GM21528 (cell line): ENCODE measurements at regions not wholly inside any gene's neighbourhood (a gene's known extent, or its start where the extent isn't known, plus 50 kb on each side); places are given as distances from the start of the nearest gene placed in this dataset.
A peak's percentile ranks its signal among the peaks of the same experiment; 100 is the strongest.

ENCODE experiments used
- ATAC-seq: cut with Tn5 transposase; IDR thresholded peaks from one replicate; pipeline ENCODE4 v1.9.1; 2021; ENCODE audit warnings: mild to moderate bottlenecking, moderate library complexity; ENCODE audit not compliant: unreplicated experiment, low FRiP score

DNA sequence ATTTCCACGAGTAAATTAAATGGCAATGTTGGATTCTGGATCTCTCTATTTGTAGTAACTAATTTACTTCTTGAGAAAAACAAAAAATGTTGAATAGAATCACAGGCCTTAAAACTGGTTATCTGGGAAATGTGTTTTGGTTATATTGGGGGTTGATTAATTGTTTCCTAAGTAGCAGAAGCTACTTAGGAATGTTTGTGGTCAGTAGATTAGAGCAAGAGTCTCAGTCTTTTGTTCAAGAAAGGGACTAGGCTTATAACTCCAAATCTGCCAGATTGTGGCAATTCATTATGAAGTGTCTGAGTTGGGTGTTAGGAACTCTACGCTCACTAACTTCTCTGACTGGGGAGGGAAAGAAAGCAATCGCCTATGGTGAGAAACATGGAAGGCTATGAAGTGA is 244.3 kb upstream of the PHYHIPL start:
- no peak for ATAC-seq

DNA sequence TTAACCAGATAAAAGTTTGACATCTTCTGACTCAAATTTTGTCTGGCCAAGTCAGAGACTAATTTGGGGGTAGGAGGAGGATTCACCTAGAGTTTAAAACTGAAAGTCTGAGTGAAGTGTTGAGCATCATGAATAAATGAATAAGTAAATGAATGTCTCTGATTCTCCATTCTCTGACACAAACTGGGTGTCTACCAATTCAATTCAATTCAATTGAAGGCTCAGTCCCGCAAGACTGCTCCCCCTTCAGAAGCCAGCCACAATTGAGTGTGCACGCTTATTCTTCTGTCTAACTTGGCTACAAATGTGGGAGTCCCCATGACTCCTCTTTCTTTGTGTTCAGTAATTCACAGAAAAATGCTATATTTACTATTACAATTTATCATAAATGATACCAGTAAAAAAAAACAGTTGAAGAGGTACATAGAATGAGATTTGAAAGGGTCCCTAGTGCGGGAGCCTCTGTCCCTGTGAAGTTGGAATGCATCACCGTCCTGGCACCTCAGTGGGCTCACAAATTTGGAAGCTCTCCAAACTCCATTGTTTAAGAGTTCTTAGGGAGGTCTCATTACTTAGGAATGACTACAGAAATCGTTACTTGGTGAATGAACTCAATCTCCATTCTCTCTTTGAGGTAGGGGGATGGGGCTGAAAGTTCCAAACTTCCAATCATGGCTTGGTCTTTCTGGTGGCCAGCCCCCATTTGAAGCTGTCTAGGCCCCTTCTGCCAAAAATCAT is 243.7 kb upstream of the PHYHIPL start:
- no peak for ATAC-seq

GRCh38 chr10:58936364-58936763 is 240.1 kb upstream of the PHYHIPL start:
- no peak for ATAC-seq

DNA sequence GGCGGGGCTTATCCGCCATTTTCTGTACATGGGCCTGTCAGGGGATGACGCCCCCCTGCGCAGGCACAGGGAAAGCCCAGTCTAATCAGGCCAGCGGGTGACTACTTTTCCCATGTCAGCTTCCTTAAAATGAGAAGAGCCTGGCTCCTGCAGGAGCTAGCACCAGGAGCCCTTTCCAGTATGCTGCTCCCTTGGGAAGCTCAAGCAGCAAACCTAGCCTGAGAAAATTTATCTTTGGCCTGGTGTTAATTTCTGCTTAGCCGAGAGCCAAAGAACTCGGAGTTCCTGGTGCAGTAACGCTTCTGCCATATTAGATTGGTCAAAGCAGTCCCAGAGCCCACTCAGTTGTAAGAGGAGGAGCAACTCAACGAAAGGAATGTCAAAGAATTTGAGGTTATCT is 239.0 kb upstream of the PHYHIPL start:
- ATAC-seq, result no peak

GRCh38 chr10:58942724-58943123 is 233.7 kb upstream of the PHYHIPL start:
- no peak for ATAC-seq

GRCh38 chr10:58943256-58943890 is 233.1 kb upstream of the PHYHIPL start:
- no peak for ATAC-seq

DNA sequence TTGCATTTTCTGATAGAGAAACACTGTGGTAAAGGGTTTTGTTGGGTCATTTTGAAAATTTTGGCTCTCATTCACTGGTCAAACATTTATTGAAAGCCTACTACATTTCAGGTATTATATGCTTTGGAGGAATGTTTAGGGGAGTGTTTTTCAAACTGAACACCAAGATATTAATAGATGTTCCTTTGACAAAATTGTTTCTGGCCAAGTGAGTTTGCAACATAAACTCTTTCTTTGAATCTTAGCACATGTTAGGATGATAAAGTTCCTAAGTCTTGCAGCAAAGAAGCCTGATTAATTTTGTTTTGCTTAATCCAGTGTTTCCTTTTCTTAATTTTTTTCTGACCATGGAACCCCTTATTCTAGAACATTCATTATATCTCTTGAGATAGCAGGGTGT is 232.5 kb upstream of the PHYHIPL start:
- no peak for ATAC-seq

DNA sequence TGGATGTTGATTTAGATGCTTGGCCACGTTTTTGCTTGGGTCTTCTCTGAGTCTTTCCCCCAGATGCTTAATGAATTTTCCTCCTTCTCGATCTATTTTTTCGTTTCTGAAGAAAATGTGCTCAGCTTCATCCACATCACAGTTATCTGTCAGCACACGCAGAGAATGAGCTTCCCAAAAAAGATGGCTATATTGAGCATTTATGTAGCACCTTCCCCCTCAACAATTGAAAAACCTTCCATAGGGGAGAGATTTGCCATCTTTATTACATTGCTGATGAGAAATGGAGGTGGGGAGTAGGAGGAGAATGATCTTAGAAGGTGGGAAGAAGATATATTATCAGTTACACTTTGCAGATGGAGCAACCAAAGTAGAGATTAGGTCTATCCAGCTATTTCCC is 228.1 kb upstream of the PHYHIPL start:
- ATAC-seq, result no peak

DNA sequence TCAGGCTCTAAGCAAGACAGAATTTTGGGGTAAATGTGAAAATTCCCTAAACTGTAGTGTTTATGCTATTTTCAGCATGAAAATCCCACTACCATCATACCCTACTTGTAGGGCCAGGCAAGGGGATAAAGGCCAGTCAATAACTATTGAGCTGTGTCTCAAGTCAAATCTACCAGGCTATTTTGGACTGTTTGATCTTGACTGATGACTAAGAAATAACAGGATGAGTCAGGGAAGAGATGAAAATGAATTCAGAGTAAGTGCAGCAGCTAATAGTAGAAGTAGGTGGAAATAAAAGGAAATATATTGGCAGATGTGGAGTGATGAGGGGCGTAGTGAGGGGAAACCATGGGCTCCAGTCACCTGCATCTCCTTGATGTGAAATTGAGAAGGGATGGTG is 225.8 kb upstream of the PHYHIPL start:
- ATAC-seq, result no peak

DNA sequence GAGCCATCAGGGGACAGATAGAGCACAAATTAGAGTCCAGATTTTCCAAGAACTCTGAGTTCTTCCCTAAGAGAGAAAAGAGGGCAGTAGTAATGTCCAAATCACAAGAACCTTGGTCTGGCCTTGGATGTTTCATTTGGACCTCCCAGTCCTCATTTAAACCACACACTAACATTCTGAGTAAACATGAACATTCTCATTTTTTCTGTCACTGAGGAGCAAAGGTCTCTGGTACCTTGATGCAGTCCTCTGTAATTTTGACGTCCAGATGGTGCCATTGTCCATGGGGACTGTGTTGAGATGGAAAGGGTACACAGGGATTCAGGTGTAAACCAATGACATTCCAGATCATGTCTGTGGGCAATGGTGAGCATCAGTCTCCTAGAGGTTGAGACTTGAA is 225.4 kb upstream of the PHYHIPL start:
- no peak for ATAC-seq

- no peak for ATAC-seq
Observed at GRCh38 chr10:58951746-58952145, 224.7 kb upstream of the PHYHIPL start.

DNA sequence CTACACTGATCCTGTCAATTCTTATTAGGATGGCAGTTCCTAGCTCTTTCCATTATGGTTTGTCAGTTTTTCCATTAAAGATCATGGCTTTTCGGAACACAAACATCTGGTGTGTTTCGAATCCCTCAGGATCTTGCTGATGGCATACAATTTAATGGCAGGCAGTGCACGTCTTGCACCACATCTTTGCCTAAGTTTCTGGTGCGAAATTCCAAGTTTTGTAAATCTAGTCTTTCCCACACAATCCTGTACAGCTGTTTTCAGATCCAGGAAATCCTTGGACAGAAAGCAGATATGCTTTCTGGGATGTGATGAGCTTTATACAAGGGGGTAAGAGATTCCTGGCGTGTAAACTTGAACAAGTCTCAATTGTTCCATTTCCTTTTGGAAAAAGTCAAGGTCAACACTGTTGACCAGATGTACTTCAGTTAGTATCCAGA is 224.3 kb upstream of the PHYHIPL start:
- ATAC-seq, result no peak

DNA sequence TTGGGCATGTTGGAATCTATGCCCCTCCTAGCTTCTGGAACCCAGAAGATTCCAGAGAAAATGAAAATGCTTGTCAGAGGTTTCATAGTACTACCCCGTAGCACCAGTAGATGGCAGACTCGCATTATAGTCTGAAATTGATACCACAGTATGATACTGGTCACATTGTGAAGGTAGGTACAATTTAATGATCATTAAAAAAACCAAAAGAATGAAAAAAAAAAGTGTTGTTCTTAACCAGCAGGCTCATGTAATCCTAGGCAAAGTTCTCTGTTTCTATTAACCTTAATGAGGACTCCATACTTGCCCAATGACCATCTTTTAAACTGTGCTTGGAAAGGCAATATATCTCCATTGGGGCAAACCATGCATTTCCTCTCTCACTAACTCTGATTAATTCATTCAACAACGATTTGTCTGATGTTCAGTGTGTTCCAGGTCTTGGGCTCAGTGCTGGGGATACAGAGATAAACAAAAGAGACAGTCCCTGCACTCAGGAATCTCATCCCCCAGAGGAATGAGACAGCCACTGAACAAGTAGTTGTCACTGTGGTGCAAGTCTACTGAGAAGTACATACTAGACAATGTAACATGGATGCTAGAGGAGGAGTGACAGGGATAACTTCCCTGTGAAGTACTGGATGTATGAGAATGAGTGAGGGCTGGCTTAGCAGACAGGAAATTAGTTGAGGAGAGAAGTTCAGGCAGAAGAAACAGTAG is 223.5 kb upstream of the PHYHIPL start:
- ATAC-seq, result peak; percentile 69

- ATAC-seq, result no peak
Observed at GRCh38 chr10:58954178-58954577, 222.3 kb upstream of the PHYHIPL start.

DNA sequence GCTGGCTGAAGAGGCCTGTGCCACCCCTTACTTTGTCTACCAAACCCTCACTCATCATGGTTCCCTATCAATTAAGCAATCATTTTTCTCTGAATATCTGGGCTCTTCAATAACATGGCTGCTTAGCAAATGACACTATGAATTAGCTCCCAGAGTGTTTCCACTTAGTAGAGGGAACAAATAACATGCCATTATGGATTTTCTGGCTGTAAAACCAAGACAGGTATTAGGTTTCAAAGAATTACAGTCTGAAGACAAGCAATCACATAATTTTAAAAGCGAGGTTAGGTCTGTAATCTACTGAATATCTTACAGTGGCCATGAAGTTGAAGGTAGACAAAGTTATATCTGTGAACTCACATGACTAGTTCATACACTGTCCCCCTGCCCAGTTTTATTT is 220.8 kb upstream of the PHYHIPL start:
- no peak for ATAC-seq

DNA sequence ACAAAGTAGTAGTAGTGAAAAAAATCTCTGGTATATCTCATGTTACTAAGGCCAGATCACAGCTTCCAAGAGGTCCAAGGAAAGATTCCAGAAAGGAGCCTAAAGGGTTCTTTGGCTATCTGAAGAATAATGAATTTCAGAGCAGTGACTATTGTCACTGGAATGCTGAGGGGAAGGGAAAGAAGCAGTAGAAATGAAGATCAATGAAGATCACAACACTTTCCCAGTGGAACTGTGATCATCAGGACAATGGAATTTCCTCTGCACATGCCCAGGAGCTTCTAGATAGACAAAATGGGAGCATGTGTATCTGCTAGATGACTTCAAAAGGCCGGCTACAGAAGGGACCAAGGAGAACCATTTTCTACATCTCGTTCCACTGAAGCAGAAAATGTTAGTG is 219.5 kb upstream of the PHYHIPL start:
- ATAC-seq, result no peak

- ATAC-seq, result no peak
Observed at GRCh38 chr10:58957517-58957916, 218.9 kb upstream of the PHYHIPL start.

- no peak for ATAC-seq
Observed at GRCh38 chr10:58963101-58963534, 213.3 kb upstream of the PHYHIPL start.

DNA sequence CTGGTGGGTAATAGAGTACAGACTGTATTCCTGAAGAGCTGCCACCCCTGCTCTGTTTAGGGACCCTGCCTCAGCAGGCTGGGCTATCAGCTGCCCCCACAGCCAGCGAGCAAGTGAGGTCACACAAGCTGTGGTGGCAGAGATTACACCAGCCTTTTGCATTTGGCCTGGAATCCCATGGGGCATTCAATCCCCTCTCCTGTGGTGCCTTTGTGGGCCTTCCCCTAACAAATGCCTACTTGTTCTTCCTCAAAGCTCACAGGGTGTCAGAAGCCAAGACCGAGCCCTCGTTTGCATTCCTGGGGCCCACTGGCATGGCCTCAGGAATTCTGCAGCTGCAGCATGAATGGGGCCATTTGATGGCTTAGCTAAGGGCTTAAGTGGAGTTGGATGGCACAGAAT is 212.7 kb upstream of the PHYHIPL start:
- no peak for ATAC-seq

GRCh38 chr10:58965855-58966254 is 210.6 kb upstream of the PHYHIPL start:
- ATAC-seq, result no peak

GRCh38 chr10:58967551-58968388 is 208.7 kb upstream of the PHYHIPL start:
- ATAC-seq, result no peak
